C4-2B (cell line): ENCODE measurements at regions not wholly inside any gene's neighbourhood (a gene's known extent, or its start where the extent isn't known, plus 50 kb on each side); places are given as distances from the start of the nearest gene placed in this dataset.

Source experiments
- H3K27ac ChIP-seq: fragments of 450-650 bp; 2 replicates; pipeline ENCODE4 v1.5.1; 2017
- CTCF ChIP-seq: fragments of 450-650 bp; conservative IDR thresholded peaks from 2 replicates; pipeline ENCODE4 v1.5.1; 2017; ENCODE audit warnings: mild to moderate bottlenecking
- ZFX ChIP-seq: fragments of 450-650 bp; IDR thresholded peaks from 2 replicates; pipeline ENCODE4 v1.6.1; 2017

GRCh38 chr2:64349131-64349530 lies 104.8 kb upstream of the LGALSL start:
- H3K27ac ChIP-seq = no peak overlapping the region
- TF ChIP-seq ZFX (no peak), CTCF (no peak)

- TF ChIP-seq ZFX (no peak), CTCF (no peak)
- no peak overlapping the region for H3K27ac ChIP-seq
These were observed 103.0 kb upstream of the LGALSL start for GRCh38 chr2:64350996-64351395.

- TF ChIP-seq ZFX (no peak), CTCF (no peak)
- H3K27ac ChIP-seq = no peak overlapping the region
These were observed 101.7 kb upstream of the LGALSL start for GRCh38 chr2:64352292-64352691.

GRCh38 chr2:64354857-64355680 lies 98.9 kb upstream of the LGALSL start:
- H3K27ac ChIP-seq = no peak overlapping the region
- TF ChIP-seq CTCF (no peak), ZFX (no peak)

- no peak overlapping the region for H3K27ac ChIP-seq
- no peak for TF ChIP-seq CTCF
- no peak for TF ChIP-seq ZFX
These were observed 97.1 kb upstream of the LGALSL start for GRCh38 chr2:64356906-64357305.

GRCh38 chr2:64359171-64359891 lies 94.6 kb upstream of the LGALSL start:
- no peak overlapping the region for H3K27ac ChIP-seq
- TF ChIP-seq CTCF (no peak), ZFX (no peak)
